ENCODE measurements at regions not wholly inside any gene's neighbourhood (a gene's known extent, or its start where the extent isn't known, plus 50 kb on each side); places are given as distances from the start of the nearest gene placed in this dataset.

- DNase-seq = no peak
- Mint-ChIP-seq H3K27ac (no peak overlapping the region), H3K9me3 (peaks cover 17% of the 10 kb centered on the region), H3K4me1 (no peaks in the 10 kb centered on the region), H3K4me3 (no peak overlapping the region), H3K36me3 (ENCODE audit: low read depth) (no peaks in the 10 kb centered on the region), H3K27me3 (ENCODE audit: low read depth, poor library complexity) (no peaks in the 10 kb centered on the region)
- TF ChIP-seq CTCF (IDR thresholded peaks at IDR 0.05) = no peak
Observed at GRCh38 chr15:47312161-47312560, 405.1 kb upstream of the SEMA6D start.

GRCh38 chr15:47326410-47327333 lies 390.6 kb upstream of the SEMA6D start:
- no peaks in the 10 kb centered on the region for H3K9me3 Mint-ChIP-seq
- H3K4me1 Mint-ChIP-seq = peaks cover 3% of the 10 kb centered on the region
- no peak overlapping the region for H3K27ac Mint-ChIP-seq

DNA sequence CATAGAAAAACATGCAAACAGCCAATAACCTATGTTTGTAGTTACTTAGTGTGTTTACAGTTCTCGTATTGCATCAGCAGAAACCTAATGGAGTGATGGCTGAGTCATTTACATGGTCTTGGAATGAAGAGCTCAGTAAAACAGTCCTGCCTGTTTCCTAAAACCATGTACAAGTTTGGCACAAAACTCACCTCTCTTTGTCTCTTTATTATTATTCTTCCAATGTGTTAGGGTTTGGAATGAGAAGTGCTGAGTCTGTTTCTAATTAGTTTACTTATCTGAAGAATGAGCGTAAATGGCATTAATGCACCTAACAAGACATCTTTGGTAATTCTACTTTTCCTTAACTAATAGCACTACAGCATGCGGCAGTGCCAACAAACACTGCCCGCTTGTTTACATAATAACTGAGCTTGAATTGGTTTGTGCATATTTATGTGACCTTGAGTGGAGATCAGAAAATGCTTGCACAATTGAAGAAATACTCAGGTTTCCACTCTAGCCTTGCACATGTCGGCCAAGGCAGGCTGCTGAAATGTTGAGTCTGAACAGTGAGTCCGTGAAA lies 385.4 kb upstream of the SEMA6D start:
- H3K27ac Mint-ChIP-seq = no peak overlapping the region
- no peaks in the 10 kb centered on the region for H3K36me3 Mint-ChIP-seq (ENCODE audit: low read depth)
- peaks cover 14% of the 10 kb centered on the region for H3K4me1 Mint-ChIP-seq
- no peak for TF ChIP-seq CTCF (IDR thresholded peaks at IDR 0.05)
- no peak for DNase-seq
- H3K27me3 Mint-ChIP-seq (ENCODE audit: low read depth, poor library complexity) = peaks cover 5% of the 10 kb centered on the region
- peaks cover 4% of the 10 kb centered on the region for H3K9me3 Mint-ChIP-seq
- H3K4me3 Mint-ChIP-seq = no peak overlapping the region

More at GRCh38 chr15:47326410-47327333, 390.6 kb upstream of the SEMA6D start:
- DNase-seq = no peak
- Mint-ChIP-seq H3K27me3 (ENCODE audit: low read depth, poor library complexity) (peaks cover 5% of the 10 kb centered on the region), H3K4me3 (no peak overlapping the region), H3K36me3 (ENCODE audit: low read depth) (no peaks in the 10 kb centered on the region)
- no peak for TF ChIP-seq CTCF (IDR thresholded peaks at IDR 0.05)

- no peak for DNase-seq
- Mint-ChIP-seq H3K4me1 (peaks cover 14% of the 10 kb centered on the region), H3K27me3 (ENCODE audit: low read depth, poor library complexity) (peaks cover 6% of the 10 kb centered on the region), H3K9me3 (peaks cover 4% of the 10 kb centered on the region), H3K27ac (no peak overlapping the region), H3K36me3 (ENCODE audit: low read depth) (no peaks in the 10 kb centered on the region), H3K4me3 (no peak overlapping the region)
- no peak for TF ChIP-seq CTCF (IDR thresholded peaks at IDR 0.05)
Observed at GRCh38 chr15:47332481-47332880, 384.8 kb upstream of the SEMA6D start.

DNA sequence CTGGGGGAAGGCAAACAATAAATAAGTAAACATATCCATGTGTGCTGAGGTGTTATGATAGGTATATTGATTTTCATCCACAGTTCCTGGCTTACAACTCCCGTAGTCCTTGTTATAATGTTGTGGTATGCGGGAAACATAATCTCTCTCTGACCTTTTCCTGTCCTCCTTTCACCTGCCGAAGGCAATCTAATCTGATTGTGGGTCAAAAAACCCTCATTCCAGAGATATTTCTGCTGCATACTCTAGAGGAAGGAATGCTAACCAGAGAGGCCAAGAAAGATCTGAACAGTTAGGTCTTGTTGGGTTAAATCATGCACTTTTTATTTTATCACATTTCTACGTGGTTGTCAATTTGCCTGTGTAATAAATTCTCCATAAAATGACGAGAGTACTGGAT lies 383.6 kb upstream of the SEMA6D start:
- Mint-ChIP-seq H3K27me3 (ENCODE audit: low read depth, poor library complexity) (peaks cover 6% of the 10 kb centered on the region), H3K4me3 (no peak overlapping the region), H3K9me3 (peaks cover 4% of the 10 kb centered on the region), H3K27ac (no peak overlapping the region), H3K4me1 (peaks cover 14% of the 10 kb centered on the region), H3K36me3 (ENCODE audit: low read depth) (no peaks in the 10 kb centered on the region)
- no peak for DNase-seq
- TF ChIP-seq CTCF (IDR thresholded peaks at IDR 0.05) = no peak

All from nephron progenitor cell (in vitro differentiated cells).